ENCODE measurements at regions not wholly inside any gene's neighbourhood (a gene's known extent, or its start where the extent isn't known, plus 50 kb on each side); places are given as distances from the start of the nearest gene placed in this dataset.
"Not testable (repeated sequence)": the region's sequence is repeated elsewhere in the genome, so short reads cannot be mapped to it uniquely, and the experiment has no call there.

DNA sequence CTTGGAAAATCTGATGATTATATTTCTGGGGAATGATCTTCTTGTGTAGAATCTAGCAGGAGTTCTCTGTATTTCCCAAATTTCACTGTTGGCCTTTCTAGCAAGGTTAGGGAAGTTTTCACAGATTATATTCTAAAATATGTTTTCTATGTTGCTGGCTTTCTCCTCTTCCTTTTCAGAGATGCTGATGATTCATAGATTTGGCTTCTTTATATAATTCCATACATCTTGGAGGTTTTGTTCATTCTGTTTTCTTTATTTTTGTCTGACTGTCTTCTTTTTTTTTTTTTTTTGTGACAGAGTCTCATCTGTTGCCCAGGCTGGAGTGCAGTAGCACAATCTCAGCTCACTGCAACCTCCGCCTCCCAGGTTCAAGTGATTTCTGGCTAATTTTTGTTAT is 957.9 kb upstream of the SLIT2 start:
- no peak for DNase-seq

DNA sequence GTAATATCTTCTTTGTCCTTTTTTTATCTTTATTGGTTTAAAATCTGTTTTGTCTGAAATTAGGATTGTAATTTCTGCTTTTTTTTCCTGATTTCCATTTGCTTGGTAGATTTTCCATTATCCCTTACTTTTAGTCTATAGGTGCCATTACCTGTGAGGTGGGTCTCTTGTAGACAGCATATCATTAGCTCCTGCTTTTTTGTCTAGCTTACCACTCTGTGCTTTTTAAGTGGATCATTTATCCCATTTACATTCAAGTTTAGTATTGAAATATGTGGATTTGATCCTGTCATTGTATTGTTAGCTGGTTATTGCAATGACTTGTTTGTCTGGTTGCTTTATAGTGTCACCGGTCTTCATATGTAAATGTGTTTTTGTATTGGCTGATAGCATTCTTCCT is 958.6 kb upstream of the SLIT2 start:
- no peak for DNase-seq

DNA sequence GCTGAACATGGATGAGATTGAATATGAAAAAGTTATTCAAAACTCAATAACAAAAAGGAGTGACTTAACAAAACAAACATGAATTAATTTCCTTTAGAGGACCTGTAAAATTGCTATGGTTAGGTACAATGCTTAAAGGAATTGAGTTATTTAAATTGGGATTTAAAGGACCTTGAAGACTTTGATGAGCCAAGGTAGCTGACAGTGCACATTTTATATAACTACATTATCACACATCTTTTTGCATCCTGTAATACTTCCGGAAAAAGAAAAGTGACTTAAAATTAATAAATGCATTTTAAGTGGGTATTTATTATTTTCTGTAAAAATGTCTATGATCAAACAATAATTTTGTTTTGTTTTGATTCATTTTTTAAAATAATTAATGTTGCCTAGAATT is 964.8 kb upstream of the SLIT2 start:
- DNase-seq = no peak

DNA sequence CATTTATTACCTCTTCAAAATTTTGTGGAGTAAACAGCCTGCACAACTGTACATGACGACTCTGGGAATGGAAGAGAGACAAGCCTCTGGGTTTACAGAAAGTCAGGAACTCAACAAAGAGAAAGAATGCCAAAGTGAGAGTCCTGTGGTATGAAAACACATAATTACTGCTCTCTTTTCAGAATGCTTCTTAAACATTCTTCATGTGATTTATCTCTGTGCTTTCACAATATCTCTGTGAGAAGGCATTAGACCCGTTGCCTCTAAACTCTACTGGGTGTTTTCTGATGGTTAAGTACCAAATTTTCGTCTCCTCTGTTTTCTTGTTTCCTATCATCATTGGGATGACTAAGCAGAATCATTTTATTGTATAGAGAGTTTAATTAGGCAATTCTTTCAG is 966.6 kb upstream of the SLIT2 start:
- no peak for DNase-seq

DNA sequence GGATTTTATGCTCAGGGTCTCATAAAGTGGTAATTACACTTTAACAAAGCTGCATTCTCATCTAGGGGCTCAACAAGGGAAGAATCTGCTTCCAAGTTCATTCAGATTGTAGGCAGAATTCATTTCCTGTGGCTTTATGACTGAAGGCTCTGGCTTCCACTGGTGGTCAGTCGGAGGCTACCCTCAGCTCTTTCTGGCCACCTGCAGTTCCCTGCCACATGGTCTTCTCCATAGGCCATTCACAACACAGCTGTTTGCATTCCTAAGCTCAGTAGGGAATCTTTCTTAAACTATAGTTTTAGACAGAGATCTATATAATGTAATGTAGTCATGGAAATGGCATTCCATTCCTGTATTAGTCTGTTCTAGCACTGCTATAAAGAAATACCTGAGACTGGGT is 973.0 kb upstream of the SLIT2 start:
- no peak for DNase-seq

DNA sequence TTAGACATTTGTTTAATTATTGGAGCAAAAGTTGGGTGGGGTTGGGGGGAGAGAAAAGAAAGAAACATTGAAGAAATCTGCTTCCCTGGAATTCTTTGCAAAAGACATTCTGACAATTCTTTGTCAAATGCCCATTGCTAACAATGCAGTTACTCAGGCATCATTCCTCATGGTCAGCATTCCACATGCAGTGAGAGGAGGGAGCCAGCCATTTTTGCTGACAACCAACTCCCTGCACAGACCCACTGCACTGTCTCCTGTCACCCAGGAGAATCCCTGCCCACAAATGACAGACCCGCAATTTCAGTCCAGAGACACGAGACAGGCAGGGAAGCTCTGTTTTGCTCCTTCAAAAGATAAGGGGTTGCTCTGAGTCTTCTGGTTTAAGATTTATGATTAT is 985.1 kb upstream of the SLIT2 start:
- no peak for DNase-seq

DNA sequence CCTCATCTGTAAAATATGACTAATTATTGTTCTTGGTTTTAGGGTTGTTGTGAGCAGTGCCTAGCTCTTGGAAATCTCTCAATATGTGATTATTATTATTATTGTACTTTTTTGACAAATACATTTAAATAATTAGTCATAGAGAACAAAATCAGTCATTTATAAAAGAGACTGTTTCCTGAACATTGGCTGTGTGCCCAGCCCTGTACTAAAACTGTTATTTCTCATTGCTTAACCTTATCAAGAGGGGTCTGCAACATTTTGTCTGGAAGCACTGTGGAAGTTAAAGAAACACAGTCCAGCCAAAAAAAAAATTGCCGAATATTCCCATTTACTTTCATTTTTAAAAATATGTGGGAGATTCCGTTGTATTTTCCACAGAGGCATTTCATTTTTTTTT is 989.2 kb upstream of the SLIT2 start:
- DNase-seq = no peak

DNA sequence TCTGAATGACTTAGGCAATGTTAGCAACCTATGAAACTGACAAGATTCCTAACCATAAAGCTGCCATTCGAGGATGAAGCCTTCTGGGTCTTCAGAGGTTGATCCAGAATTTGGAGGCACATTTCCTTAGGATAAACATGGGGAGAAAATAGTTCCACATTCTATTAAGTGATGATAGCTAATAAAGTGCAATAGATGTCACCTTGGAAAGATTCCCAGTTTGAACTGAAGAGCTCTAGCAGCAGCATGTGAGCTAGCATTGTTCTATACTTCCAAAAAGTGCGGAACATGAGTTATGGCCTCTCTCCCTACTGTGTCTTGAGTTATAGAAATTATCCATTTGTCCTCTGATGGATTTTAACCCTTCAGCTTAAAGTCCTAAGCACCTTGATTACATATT is 991.4 kb upstream of the SLIT2 start:
- DNase-seq = no peak

DNA sequence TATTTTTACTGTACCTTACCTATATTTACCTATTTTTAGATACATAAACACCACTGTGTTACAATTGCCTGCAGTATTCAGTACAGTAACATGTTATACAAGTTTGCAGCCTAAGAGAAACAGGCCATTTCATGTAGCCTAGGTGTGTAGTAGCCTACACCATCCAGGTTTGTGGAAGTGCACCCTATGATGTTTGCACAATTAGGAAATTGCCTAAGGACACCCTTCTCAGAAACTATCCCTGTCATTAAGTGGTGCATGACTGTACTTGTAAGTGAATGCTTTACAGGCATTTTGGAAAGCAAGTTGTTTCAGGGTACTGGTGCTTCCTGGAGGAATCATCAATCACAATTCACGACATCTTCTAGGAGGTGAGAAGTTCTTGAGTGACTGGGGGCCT is 991.8 kb upstream of the SLIT2 start:
- no peak for DNase-seq

DNA sequence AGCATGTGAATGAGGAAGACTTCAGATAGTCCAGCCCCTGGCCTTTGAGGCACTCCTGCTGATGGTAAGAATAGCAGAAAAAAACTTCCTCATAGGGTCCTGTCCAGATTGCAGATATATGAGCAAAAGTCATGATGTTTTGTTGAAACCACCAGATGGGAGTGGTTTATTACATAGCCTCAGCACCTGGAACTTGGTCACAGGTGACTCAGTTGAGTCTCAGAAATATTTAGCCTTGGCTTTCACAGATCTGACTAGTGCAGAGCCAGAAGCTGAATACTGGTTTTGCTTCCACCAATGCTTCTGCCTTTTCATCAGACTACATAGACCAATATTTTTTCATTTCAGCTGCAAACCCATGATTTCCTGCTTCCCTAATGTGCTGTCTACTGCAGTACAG is 994.9 kb upstream of the SLIT2 start:
- DNase-seq = no peak

DNA sequence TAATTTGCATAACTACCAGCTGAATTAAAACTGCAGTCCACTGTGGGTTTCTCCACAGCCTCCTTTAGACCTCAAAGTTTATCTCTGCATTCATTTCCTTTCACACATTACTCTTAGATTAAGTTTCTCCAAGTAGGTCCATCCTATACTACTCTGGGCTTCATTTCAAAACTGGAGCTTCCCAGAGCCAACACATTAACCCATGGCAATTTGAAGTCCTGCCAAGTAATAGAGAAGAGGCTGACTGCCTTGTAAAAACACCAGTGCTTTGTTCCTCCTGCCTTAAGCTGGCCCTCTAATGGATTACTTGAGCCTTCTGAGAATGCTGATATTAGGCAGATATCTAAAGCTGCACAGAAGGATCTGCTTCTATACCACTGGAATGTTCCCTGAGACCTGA is 997.2 kb upstream of the SLIT2 start:
- DNase-seq = no peak

DNA sequence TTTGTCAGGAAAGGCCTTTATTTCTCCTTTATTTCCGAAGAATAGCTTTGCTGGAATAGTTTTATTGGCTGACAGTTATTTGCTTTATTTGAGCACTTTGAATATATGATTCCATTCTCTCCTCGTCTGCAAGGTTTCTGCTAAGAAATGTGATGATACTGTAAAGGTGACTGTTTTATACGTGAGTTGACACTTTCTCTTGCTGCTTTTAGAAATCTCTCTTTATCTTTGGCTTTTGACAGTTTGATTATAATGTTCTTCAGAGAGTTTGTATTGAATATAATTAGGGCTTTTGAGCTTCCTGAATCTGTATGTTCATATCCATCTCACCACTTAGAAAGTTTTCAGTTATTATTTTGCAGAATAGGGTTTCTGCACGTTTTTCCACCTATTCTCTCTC is 1003.7 kb upstream of the SLIT2 start:
- no peak for DNase-seq

DNA sequence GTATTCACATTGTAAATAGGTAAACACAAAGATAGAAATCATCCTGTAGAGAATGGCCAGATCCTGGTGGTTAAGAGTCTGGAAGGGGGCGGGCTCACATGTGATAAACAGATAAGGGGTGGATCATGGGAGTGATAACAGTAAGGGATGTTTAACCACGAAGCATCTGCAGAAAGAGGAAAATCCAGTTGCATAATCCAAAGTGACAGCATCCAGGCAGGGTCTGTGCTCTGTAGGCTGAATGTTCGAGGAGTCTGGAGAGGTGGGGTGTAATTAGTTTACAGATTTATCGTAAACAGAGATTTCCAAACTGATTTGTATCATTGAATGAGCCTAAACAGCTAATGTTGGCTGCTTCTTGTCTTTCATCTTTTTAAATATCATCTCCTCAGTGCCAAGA is 1009.8 kb upstream of the SLIT2 start:
- DNase-seq = no peak

DNA sequence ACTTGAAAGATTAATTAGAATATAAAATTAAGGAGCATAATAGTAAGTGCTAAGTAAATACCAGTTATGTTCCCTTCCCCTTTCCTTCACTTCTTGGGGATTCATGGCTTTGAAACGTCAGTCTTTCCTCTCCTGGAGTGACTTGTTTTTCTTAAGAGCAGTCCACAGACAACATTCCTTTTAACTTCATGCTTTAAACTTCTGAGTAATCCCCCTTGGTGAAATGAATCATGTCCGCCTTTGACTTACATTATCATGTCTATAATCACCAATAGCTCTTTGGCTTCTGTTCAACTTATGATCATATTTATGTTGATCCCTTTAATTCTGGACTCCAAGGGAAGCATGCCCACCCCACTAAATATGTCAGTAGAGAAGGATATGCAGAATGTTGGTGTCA is 1012.1 kb upstream of the SLIT2 start:
- no peak for DNase-seq

DNA sequence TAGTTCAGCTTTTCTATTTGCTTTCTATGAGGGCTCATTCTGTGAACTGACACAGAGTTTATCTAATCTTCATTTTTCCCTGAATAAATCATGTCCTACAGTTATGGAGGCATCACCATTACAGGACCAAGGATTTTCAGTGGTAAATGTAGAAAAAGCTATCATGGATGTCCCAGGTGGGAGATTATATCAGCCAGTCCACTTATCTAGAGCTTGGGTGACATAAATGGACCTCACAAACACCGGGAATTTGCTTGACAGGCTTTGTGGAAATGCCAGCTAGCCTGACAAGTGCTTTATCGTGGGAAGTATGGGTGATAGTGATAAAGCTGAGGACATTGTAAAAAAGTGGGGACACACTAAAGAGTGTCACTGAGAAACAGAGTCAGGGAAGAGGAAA is 1015.2 kb upstream of the SLIT2 start:
- no peak for DNase-seq

DNA sequence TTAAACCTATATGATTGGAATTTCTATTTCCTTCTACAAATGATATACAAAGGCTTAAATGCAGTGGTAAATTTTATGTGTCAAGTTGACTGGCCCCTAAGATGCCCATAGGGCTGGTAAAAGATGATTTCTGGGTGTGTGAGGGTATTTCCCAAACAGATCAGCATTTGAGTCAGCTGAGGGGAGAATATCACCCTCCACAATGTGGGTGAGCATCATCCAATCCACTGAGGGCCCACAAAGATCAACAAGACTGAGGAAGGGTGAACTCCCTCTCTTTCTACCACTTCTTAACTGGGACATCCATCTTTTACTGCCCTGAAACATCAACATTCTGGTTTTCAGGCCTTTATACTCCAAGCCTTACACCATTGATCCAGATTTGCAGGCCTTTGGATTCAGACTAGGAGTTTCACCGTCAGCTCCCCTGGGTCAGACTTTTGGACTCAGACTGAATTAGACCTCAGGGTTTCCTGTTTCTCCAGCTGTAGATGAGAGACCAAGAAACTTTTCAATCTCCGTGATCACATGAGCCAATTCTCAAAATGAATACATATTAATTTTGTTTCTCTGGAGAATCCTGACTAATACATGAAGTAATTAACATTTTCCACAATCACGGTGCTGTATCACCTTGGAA is 1020.7 kb upstream of the SLIT2 start:
- DNase-seq = no peak

DNA sequence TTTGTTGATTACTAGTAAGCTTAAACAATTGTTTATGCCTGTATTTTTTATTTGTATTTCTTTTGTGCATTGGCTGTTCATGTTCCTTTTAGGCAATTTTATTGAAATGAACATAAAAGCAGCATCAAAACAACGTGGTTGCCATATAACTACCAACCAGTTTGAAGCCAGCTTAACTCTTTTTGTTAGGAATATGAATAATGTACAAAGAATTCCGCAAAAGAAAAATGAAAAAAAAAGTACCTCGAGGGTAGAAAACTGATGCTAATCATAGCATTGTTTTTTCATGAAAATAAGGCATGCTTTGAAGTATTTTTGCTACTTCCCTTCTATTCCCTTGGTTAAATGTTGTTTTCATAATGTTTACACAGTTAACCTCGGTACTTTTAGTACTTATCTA is 1024.0 kb upstream of the SLIT2 start:
- no peak for DNase-seq

DNA sequence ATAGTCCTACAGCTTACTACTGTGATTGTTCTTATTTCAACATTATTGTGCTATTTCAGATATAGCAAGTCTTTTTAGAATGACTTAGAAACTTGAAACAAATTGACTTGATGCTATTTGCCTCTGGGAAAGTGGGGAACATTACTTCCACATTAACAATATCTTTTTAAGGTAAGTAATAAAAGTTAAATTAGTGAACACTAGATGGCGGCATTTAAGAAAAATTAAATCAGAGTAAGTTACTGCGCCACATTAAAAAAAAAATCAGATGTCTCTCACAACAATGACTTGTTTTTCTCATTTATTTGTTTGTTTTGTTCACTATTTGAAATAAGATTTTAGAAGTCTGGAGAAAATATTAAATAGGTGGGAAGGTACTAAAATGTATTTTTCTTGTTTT is 1026.9 kb upstream of the SLIT2 start:
- DNase-seq = no peak

DNA sequence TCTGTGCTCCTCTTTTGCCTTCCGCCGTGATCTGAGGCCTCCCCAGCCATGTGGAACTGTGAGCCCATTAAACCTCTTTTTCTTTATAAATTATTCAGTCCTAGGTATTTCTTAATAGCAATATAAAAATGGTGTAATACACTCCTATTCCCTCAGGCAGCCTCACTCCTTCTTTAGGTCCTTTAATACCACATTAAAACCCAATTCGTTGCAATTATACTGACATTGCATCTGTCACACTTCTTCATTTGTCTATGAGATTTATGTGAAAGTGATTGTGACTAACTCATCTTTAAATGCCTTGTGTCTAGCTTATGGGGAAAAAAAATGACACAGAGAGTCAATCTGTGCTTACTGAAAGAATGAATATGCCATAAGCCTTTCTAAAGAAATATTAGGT is 1035.2 kb upstream of the SLIT2 start:
- no peak for DNase-seq

DNA sequence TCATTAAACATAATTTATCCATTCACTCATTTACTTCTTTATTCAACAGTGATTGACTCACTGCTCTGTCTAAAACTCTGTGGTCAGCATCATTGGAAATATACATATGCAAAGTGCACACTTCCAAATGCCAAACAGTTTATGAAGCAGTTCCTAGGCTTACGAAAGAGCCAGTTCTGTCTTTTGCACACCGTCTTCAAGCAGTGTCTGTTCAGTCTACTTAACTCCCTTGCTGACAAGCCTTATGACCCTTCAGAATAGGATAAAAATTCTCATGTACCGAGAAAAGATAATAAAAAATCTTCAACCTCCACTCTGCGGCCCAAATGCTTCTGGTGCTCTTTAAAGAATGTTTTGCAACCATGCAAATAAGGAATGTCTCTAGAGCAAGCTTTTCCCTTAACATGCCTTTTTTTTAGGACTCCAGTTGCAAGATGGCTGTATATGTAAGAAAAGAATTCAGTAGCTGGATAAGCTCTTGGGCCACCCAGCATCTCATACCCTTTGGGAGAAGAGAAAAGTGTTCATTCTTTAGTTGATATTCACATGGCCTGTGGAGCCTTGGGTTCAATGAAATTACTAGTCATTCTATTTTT is 1037.0 kb upstream of the SLIT2 start:
- DNase-seq = no peak

DNA sequence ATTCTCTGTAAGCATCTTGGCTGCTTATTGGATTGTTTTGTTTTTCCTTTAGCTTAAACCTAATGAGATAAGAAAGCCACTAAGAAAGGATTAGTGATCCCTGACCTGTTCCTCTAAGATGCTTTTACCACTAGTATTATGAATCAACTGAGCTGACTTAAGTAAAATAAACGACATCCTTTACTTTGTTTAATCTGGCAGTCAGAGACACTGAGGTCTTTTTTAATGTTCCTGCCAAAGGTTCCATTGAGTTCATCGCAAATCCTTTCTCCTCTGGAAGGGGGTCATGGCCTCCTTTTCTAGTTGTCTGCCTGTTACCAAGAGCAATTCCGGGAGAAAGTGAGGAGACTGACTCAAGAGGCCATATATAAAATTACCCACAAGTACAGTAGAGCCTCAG is 1038.3 kb upstream of the SLIT2 start:
- no peak for DNase-seq

DNA sequence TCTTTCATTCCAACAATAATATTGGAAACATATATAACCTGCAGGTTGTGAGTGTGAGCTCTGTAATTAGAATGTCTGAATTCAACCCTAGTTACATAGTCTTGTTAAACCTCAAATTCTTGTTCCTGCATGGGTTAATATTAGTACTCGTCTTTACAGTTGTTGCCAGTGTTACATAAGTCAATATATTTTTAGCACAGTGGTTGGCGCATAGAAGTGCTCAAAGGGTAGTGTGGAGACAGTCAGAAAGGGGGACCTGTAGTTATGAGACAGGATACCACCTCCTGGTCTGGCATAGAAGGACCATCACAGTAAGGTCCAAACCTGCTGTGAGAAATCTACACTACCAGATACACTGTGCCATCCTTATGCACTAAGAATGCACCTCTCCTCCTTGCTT is 1045.9 kb upstream of the SLIT2 start:
- DNase-seq = no peak

DNA sequence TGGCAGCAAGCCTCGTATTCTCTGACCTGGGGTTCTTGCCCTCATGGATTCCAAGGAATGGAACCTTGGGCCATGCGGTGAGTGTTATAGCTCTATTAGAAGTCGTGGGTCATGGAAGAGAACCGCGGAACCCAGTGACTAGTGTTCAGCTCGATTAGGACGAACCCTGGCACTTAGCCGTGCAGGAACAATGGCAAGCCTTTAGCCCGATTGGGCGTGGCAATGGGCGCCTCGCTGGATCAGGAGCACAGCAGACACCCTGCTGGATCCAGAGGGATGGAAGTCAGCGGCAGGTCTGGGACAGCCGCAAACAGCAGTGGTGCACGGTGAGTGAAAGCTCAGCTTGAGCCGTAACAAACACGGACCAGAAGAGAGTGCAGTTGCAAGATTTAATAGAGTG is 1053.9 kb upstream of the SLIT2 start:
- not testable (repeated sequence) for DNase-seq

DNA sequence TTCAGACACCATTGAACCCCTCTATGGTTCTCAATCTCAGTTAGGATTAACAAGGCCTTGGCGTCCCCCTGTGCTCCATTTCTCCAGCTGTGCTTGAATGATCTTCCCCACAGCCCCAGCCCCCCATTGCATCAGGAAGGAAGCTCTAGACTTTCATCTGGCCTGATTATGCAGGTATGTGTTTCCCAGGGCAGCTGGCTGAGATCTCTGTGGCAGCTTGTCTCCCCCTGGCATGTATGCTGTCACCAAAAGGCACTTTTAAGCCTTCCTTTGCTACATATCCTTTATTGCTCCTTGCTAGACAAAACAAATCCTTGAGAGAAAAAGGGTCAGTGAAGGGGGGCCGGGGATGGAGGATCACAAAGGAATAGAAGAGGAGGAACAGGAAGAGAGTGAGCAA is 1056.0 kb upstream of the SLIT2 start:
- DNase-seq = no peak

DNA sequence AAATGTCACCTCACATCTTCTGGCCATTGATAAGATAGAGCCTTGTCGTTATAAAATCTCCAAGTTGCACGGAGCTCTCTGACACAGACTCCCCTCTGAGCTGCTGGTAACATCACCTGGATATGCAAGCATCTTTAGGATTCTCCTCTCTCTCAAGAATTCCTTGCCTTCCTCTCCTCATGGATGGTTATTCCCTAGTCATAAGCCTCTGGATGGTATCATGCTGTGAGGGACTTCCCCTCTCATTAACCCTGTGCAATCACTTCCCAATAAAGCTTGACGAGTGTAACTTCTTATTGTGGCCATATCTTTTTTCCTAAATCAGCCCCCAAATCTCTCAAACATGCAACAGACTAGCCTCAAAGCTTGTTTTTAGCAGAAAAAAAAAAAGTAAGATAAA is 1057.0 kb upstream of the SLIT2 start:
- no peak for DNase-seq

Data from DMS79 treated with DMSO at 0.1 percent for 48 hours (cell line).